NCI-H1092 (cell line): ENCODE measurements at regions not wholly inside any gene's neighbourhood (a gene's known extent, or its start where the extent isn't known, plus 50 kb on each side); places are given as distances from the start of the nearest gene placed in this dataset.
A peak's percentile ranks its signal among the peaks of the same experiment; 100 is the strongest.
"Not testable (repeated sequence)": the region's sequence is repeated elsewhere in the genome, so short reads cannot be mapped to it uniquely, and the experiment has no call there.

Experiments used
- DNase-seq: peaks from one replicate; lab custom pipeline; 2025; lab: John Stamatoyannopoulos, UW

- DNase-seq, result peak; percentile 66
These were observed 115.5 kb upstream of the GNAI1 start for GRCh38 chr7:80018941-80019808.

DNA sequence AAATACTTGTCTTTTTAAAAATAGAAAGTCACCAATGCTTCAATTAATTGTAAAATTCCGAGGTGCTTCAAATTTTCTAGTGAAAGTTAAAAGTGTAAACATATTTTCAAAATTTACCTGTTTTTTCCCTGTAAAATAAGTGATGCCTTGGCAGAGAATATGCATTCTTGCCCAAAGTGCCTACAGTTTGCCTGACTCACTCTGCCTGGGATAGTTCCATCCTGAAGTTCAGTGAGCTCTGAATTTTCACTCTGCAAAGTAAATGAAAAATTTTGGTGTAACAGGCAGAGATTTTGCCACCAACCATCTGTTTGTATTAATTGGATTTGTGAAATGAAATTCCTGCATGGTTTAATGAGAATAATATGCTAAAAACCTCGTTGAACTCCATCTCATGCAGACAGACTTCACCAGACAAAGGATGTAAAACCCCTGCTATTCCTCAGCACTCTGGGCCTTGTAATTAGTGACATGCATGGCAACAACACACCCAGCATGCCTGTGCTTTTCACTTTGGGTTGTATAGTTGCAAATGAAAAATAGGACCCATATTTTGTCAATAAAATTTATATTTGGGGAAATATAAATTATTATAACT is 117.4 kb upstream of the GNAI1 start:
- DNase-seq, result no peak

GRCh38 chr7:80014511-80014910 is 120.1 kb upstream of the GNAI1 start:
- DNase-seq, result no peak

DNA sequence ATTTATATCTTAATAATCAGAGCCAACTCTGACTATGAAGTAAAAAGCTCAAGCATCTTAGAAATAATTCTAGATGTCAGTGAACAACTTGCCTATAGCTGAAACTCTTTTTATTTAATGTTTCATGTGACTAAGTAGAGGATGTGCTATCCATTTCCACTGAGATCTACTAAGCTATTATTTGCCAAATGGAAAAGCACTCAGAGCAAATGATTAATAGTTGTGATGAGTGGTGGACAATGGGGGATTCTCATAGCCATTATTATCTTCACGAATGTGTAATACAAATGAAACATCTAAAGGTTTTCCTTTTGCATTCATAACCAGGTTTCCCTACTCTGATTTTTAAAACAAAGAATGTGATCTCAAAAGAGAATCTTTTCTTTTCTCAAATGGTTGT is 126.6 kb upstream of the GNAI1 start:
- no peak for DNase-seq

- no peak for DNase-seq
These were observed 131.8 kb upstream of the GNAI1 start for GRCh38 chr7:80002865-80003264.

DNA sequence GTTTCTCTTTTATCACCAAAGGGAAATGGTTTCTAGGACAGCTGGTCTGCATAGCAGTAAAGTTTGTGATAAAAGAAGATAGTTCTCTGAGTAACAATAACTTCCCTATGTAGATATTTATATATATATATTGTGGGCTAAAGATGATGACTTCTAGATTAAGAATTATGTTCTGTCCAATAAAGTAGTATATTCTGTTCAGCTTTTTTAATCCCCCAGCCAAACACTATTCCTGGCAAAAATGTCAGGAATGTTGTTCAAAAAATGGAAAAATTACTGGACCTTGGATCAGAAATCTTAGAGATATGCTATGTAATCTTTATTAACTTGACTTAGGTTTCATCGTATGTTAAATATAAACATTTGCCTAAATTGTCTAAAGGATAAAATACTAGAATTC is 136.3 kb upstream of the GNAI1 start:
- DNase-seq, result no peak

GRCh38 chr7:79997345-79997744 is 137.3 kb upstream of the GNAI1 start:
- no peak for DNase-seq

DNA sequence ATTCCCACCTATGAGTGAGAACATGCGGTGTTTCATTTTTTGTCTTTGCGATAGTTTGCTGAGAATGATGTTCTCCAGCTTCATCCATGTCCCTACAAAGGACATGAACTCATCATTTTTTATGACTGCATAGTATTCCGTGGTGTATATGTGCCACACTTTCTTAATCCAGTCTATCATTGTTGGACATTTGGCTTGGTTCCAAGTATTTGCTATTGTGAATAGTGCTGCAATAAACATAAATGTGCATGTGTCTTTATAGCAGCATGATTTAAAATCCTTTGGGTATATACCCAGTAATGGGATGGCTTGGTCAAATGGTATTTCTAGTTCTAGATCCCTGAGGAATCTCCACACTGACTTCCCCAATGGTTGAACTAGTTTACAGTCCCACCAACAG is 138.9 kb upstream of the GNAI1 start:
- DNase-seq, result not testable (repeated sequence)

- no peak for DNase-seq
These were observed 146.0 kb upstream of the GNAI1 start for GRCh38 chr7:79988653-79989052.

- no peak for DNase-seq
These were observed 150.4 kb upstream of the GNAI1 start for GRCh38 chr7:79984210-79984609.

DNA sequence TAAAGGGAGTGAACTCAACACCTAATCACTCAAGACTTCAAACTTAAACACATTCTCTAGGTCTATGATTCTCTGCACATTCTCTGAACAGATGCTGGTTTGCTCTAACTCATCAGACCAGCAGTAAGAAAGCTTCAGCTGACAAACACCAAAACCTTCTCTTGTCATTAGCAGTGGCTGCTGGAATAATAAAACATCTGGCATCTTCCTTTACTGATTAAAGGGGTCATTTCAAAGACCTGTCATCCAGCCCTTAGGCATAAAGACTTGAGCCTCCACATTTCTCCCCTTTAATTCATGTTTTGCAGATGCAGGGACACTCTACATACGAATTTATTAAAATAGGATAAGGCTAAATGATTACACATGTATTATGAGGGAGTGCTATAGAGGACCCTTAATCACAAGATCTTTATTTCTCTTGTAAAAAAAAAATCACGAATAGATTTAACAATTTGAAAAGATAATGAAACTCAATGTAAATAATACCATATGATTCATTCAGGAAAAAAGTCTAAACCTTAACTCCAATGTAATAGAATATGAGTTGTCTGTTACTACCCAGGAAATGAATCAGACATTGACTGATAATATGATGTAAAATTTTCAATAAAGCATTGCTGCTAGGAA is 152.4 kb upstream of the GNAI1 start:
- no peak for DNase-seq

DNA sequence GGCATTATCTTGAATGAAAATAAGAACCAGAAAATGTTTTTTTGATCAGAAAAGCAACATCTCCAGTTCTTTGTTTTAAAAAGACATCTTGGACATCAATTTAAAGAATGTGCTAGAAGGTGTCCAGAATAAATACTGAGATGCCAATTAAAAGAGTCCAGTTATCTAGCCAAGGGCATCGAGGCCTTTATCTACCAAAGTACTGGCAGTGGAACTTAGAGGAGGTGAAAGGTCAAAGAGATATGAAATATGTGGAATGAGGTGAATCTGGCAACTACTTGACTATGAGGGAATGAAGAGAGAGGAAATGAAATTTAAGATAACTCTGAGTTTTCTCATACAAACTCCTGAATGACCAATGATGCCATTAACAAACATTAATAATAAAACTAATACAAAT is 154.3 kb upstream of the GNAI1 start:
- no peak for DNase-seq

- no peak for DNase-seq
These were observed 155.2 kb upstream of the GNAI1 start for GRCh38 chr7:79979437-79979836.

DNA sequence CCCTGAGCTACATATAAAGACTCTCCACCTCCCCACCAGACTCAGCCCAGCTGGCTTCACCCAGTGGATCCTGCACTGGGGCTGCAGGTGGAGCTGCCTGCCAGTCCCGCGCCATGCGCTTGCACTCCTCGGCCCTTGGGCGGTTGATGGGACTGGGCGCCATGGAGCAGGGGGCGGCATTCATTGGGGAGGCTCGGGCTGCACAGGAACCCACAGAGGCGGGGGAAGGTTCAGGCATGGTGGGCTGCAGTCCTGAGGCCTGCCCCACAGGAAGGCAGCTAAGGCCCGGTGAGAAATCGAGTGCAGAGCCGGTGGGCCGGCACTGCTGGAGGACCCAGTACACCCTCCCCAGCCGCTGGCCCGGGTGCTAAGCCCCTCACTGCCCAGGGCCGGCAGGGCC is 157.2 kb upstream of the GNAI1 start:
- no peak for DNase-seq

GRCh38 chr7:79976711-79977020 is 158.0 kb upstream of the GNAI1 start:
- DNase-seq, result not testable (repeated sequence)

- not testable (repeated sequence) for DNase-seq
These were observed 158.5 kb upstream of the GNAI1 start for GRCh38 chr7:79975986-79976710.

DNA sequence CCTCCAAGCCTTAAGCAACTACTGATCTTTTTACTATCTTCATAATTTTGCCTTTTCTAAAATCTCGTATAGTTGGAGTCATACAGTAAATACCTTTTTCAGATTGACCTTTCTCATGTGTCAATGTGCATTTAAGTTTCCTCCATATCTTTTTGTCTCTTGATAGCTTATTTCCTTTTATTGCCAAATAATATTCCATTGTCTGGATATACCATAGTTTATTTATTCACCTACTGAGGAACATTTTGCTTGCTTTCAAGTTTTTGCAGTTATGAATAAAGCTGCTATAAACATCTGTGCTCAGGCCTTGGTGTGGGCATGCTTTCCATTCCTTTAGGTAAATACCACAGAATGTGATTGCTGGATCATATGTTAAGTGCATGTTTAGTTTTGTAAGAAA is 161.2 kb upstream of the GNAI1 start:
- DNase-seq, result no peak

DNA sequence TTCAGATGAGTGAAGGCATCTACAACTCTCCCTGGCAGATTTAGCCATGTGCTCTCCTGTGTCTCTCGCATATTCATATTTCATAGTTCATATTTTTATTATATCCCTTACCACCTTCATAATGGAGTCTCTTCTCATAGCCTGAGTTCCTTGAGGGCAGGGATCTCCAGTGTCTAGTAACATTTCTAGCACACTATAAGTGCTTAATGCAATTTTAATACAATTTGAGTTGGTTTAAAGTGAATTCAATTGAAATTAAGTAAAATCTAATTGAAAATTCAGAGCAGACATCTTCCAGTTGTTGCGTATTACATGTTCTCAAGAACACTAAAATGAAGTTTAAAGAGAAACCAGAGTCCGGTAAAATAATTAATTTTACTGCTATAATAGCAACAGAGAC is 163.6 kb upstream of the GNAI1 start:
- no peak for DNase-seq

DNA sequence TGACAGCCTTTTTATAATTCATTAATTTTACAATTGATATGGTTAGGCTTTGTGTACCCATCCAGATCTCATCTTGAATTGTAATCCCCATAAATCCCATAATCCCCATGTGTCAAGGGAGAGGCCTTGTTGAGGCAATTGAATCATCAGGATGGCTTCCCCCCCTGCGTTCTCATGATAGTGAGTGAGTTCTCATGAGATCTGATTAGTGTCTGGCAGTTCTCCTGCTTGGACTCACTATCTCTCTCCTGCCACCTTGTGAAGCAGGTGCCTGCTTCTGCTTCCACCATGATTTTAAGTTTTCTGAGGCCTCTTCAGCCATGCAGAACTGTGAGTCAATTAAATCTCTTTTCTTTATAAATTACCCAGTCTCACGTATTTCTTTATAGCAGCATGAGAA is 165.7 kb upstream of the GNAI1 start:
- DNase-seq, result no peak

DNA sequence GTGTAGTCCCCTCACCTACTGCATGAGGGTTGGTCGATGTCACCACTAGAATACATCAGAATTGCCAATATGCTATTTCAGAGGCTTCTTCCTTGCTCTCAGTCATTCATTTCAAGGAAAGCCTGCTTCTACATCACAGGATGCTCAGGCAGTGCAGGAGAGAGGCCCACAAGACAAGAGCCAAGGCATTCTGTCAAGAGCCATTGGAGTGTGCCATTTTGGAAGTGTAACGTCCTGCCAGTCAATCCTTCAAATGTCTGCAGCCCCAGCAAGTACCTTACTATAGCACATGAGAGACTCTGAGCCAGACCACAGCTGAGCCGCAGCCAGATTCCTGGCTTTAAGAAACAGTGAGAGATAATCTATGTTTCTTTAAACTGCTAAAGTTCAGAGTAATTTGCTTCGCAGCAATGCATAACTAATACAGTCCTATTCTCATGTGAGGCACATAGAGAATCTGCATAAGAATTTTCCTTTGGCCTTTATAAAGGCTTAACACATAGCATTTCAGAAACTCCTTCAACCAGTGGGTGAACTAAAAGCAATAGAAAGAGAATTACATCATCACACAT is 166.5 kb upstream of the GNAI1 start:
- no peak for DNase-seq

GRCh38 chr7:79965946-79966345 is 168.7 kb upstream of the GNAI1 start:
- DNase-seq, result no peak

- no peak for DNase-seq
These were observed 170.2 kb upstream of the GNAI1 start for GRCh38 chr7:79964463-79964862.
